Ovary (tissue), 7 donors: ENCODE measurements at regions not wholly inside any gene's neighbourhood (a gene's known extent, or its start where the extent isn't known, plus 50 kb on each side); places are given as distances from the start of the nearest gene placed in this dataset.

ENCODE experiments used
- DNase-seq, 5 donors: peaks; one replicate each; pipeline ENCODE4 v3.0.0-alpha.2; 2019 to 2020
- H3K27ac ChIP-seq, 2 donors: fragments of 200-600 bp; one replicate each; pipeline versions ENCODE4 v1.5.1 to v1.8.0; 2019 to 2022
- H3K27me3 ChIP-seq: fragments of 200-600 bp; one replicate; pipeline ENCODE4 v1.8.0; 2022
- H3K36me3 ChIP-seq: fragments of 200-600 bp; sonication (generic); one replicate; pipeline ENCODE4 v1.5.1; 2019
- H3K4me1 ChIP-seq: one replicate; pipeline ENCODE4 v1.8.1; 2013; ENCODE audit warnings: mild to moderate bottlenecking, moderate library complexity; ENCODE audit not compliant: insufficient read depth
- H3K4me3 ChIP-seq: fragments of 200-600 bp; sonication (generic); one replicate; pipeline ENCODE4 v1.5.1; 2017
- H3K9me3 ChIP-seq, 2 donors: fragments of 200-600 bp in 1 of 2; sonication (generic) in 1 of 2; one replicate each; pipeline versions ENCODE4 v1.5.1 to v1.8.1; 2013 to 2019; ENCODE audit warnings: mild to moderate bottlenecking in 1 of 2, moderate library complexity in 1 of 2
- CTCF ChIP-seq, 3 donors: fragments of 450-650 bp in 2 of 3; fragments of 200-600 bp in 1 of 3; IDR thresholded peaks; one replicate each; pipeline versions ENCODE4 v1.5.1 to v1.8.0; 2016 to 2022; ENCODE audit warnings: antibody characterized with exemption in 3 of 3, mild to moderate bottlenecking in 1 of 3
- EP300 ChIP-seq: sonication (generic); formaldehyde crosslinking; IDR thresholded peaks from one replicate; pipeline ENCODE4 v1.6.1; 2017; ENCODE audit warnings: antibody characterized with exemption
- POLR2A ChIP-seq: fragments of 450-650 bp; IDR thresholded peaks from one replicate; pipeline ENCODE4 v1.6.1; 2017; ENCODE audit warnings: antibody characterized with exemption, mild to moderate bottlenecking, moderate library complexity
- WGBS, 3 donors: extraction: QIAGEN DNeasy Blood & Tissue Kit in 1 of 3; methylation state at CpG; one replicate each; pipeline versions ENCODE4 v1.1.5 to v1.1.7; 2013 to 2017; 5-methylcytosine and 5-hydroxymethylcytosine counted together
- intact Hi-C, 4 donors: fragments of 100-400 bp; cut with DNase I; formaldehyde crosslinking; loops; one replicate each; pipeline versions ENCODE4 v1.11.0 to v1.15.1; 2022 to 2023
- donor health status: DM: no; HTN: no; CAD: no; lungs with moderate emphysema.
- donor health status: DM: no; HTN: no; CAD: no.
- donor health status: Bipolar disorder and iron deficiency.
- donor health status: DM: no; HTN: no; CAD: no.
- donor health status: DM: yes; HTN: yes; CAD: no.

- Histone ChIP-seq H3K27ac (no peak overlapping the region), H3K27me3 (no peaks in the 10 kb centered on the region), H3K4me3 (no peak overlapping the region), H3K36me3 (no peaks in the 10 kb centered on the region), H3K4me1 (no peaks in the 10 kb centered on the region), H3K9me3 (no peaks in the 10 kb centered on the region)
- no peak for TF ChIP-seq POLR2A
- TF ChIP-seq EP300: no peak
- no peak for TF ChIP-seq CTCF (IDR thresholded peaks at IDR 0.05)
- WGBS, 3 donors: 82 to 91% (median 86%) methylated on average over 15 of the region's 15 CpGs
- DNase-seq: no peak
- intact Hi-C loops: no loop called here
Measured at GRCh38 chr18:78099979-78100588, 850.4 kb downstream of the GALR1 start.

- DNase-seq: no peak
- Histone ChIP-seq H3K27me3 (no peaks in the 10 kb centered on the region), H3K27ac (no peak overlapping the region), H3K36me3 (no peaks in the 10 kb centered on the region), H3K4me1 (no peaks in the 10 kb centered on the region), H3K4me3 (no peak overlapping the region), H3K9me3 (no peaks in the 10 kb centered on the region)
- intact Hi-C loops: no loop called here
- TF ChIP-seq POLR2A: no peak
- TF ChIP-seq EP300: no peak
- TF ChIP-seq CTCF (IDR thresholded peaks at IDR 0.05): no peak
- WGBS, 3 donors: 79 to 86% (median 82%) methylated on average over 9 of the region's 9 CpGs
Measured at GRCh38 chr18:78101091-78101490, 851.4 kb downstream of the GALR1 start.

GRCh38 chr18:78102135-78102534 is 852.5 kb downstream of the GALR1 start:
- Histone ChIP-seq H3K9me3 (no peaks in the 10 kb centered on the region), H3K36me3 (no peaks in the 10 kb centered on the region), H3K4me3 (no peak overlapping the region), H3K27ac (no peak overlapping the region), H3K4me1 (no peaks in the 10 kb centered on the region), H3K27me3 (no peaks in the 10 kb centered on the region)
- WGBS, 3 donors: 69 to 84% (median 83%) methylated on average over 8 of the region's 8 CpGs
- TF ChIP-seq POLR2A: no peak
- no peak for TF ChIP-seq CTCF (IDR thresholded peaks at IDR 0.05)
- TF ChIP-seq EP300: no peak
- intact Hi-C loops: no loop called here
- DNase-seq: no peak

- no peak for DNase-seq
- TF ChIP-seq POLR2A: no peak
- no peak overlapping the region for H3K4me3 ChIP-seq
- WGBS, 3 donors: 84 to 91% (median 88%) methylated on average over 5 of the region's 5 CpGs
- H3K27me3 ChIP-seq: no peaks in the 10 kb centered on the region
- H3K36me3 ChIP-seq: no peaks in the 10 kb centered on the region
- intact Hi-C loops: no loop called here
- H3K9me3 ChIP-seq: no peaks in the 10 kb centered on the region
- H3K27ac ChIP-seq: no peak overlapping the region
- H3K4me1 ChIP-seq: no peaks in the 10 kb centered on the region
Measured at GRCh38 chr18:78105611-78106010, 856.0 kb downstream of the GALR1 start.

- no peaks in the 10 kb centered on the region for H3K27me3 ChIP-seq
- no peaks in the 10 kb centered on the region for H3K9me3 ChIP-seq
- no peak overlapping the region for H3K27ac ChIP-seq
- no peaks in the 10 kb centered on the region for H3K36me3 ChIP-seq
- TF ChIP-seq EP300 (no peak), CTCF (IDR thresholded peaks at IDR 0.05) (no peak), POLR2A (no peak)
- no peak for DNase-seq
- no peaks in the 10 kb centered on the region for H3K4me1 ChIP-seq
- H3K4me3 ChIP-seq: no peak overlapping the region
- intact Hi-C loops: no loop called here
- 93 to 95% (median 94%) methylated on average over 15 of the region's 15 CpGs for WGBS, 3 donors
Measured at GRCh38 chr18:78106946-78107345, 857.3 kb downstream of the GALR1 start.
